Spinal cord (tissue), 9 donors: ENCODE measurements at regions not wholly inside any gene's neighbourhood (a gene's known extent, or its start where the extent isn't known, plus 50 kb on each side); places are given as distances from the start of the nearest gene placed in this dataset.
A peak's percentile ranks its signal among the peaks of the same experiment; 100 is the strongest.

ENCODE experiments used
- DNase-seq, 6 donors: peaks; one replicate each; pipeline versions ENCODE4 v3.0.0 to v3.0.0-alpha.2; 2013 to 2015; ENCODE audit warnings: low spot score in 6 of 6, low read depth in 4 of 6
- H3K27ac ChIP-seq: one replicate; pipeline ENCODE4 v1.5.1; 2013; ENCODE audit warnings: low read depth, low read length, control low read depth
- H3K27me3 ChIP-seq: one replicate; pipeline ENCODE4 v1.6.1; 2013; ENCODE audit warnings: low read length; ENCODE audit not compliant: control insufficient read depth, insufficient read depth
- H3K36me3 ChIP-seq: one replicate; pipeline ENCODE4 v1.6.1; 2013; ENCODE audit warnings: low read length; ENCODE audit not compliant: control insufficient read depth, insufficient read depth
- H3K4me1 ChIP-seq: one replicate; pipeline ENCODE4 v1.6.1; 2013; ENCODE audit warnings: low read length; ENCODE audit not compliant: control insufficient read depth, insufficient read depth
- H3K4me3 ChIP-seq: one replicate; pipeline ENCODE4 v1.5.1; 2013; ENCODE audit warnings: low read depth, low read length, control low read depth
- H3K9me3 ChIP-seq: one replicate; pipeline ENCODE4 v1.6.1; 2013; ENCODE audit warnings: low read length; ENCODE audit not compliant: control insufficient read depth, insufficient read depth
- WGBS: methylation state at CpG from one replicate; pipeline ENCODE4 v1.1.5; 2013; ENCODE audit warnings: missing lambda C conversion rate; ENCODE audit not compliant: insufficient coverage; 5-methylcytosine and 5-hydroxymethylcytosine counted together
- donor health status: healthy.

DNA sequence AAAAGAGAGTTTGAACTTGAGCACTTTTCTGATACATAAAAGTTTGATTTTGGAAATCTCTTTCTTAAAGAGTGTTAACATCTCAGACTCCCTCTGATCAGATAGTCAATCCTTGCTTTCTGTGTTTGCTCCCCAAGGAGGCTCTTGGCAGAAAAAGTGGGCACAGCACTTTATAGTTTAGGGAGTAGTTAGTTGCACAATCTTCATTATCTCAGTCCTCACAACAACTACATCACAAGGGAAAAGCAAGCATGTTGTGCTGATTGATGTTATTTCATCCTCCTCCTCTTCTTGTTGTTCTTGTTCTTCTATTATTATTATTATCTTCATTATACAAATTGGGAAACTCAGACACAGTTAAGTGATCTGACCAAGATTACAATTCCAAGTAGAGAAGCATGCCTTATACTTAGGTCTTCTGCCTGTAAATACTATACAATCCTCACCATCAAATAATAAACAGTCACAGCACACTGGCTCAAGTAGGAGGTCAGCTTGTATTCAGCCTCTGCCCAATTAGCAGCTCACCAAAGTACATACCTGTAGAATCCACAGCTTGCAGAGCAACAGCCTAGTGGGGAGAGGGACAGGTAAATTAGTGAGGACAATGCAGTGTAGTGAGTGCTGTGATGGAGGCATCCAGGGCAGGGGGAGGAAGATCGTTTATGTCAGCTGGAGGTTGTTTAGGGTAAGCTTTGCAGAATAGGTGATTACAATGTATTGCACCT, 304.1 kb upstream of the MME start:
- Histone ChIP-seq H3K36me3 (no peaks in the 10 kb centered on the region), H3K27me3 (no peaks in the 10 kb centered on the region), H3K27ac (no peak overlapping the region), H3K9me3 (no peaks in the 10 kb centered on the region), H3K4me3 (no peak overlapping the region), H3K4me1 (no peaks in the 10 kb centered on the region)
- 0% methylated on average over 1 of the region's 1 CpG for WGBS
- no peak for DNase-seq

DNA sequence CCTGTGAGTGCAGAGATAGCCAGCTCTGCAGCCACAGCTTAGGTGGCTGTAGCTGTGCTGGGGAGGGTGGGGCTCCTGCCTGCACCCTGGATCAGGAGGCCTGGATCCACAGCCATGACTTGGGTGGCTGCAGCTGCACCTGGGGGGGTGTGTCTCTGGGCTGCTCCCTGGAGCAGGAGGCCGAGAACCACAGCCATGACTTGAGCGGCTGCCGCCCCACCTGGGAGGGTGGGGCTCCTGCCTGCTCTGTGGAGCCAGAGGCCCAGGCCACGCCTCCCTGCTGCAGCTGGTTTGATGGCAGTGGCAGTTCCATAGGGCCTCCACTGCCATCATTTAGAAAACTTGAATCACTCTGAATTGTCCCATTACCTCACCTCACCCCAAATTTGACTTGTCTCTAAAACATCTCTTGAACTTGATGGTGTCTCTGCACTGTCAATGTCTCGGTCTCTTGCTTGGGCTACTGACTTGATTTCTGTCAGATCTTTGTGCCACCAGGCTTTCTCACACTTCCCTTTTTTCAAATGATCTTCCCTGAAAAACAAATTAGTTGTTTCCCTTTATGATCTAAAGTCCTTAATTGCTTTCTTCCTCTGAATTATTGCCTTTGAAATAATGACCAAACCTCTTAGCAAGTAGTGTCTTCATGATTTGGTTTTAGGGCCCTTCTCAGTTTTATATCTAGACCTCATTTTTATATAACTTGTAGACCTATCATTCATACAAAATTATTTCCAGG, 313.2 kb upstream of the MME start:
- 97% methylated on average over 5 of the region's 5 CpGs for WGBS
- no peak overlapping the region for H3K27ac ChIP-seq
- H3K4me3 ChIP-seq = no peak overlapping the region
- no peak for DNase-seq
- no peaks in the 10 kb centered on the region for H3K4me1 ChIP-seq
- H3K9me3 ChIP-seq = no peaks in the 10 kb centered on the region
- no peaks in the 10 kb centered on the region for H3K27me3 ChIP-seq
- no peaks in the 10 kb centered on the region for H3K36me3 ChIP-seq

DNA sequence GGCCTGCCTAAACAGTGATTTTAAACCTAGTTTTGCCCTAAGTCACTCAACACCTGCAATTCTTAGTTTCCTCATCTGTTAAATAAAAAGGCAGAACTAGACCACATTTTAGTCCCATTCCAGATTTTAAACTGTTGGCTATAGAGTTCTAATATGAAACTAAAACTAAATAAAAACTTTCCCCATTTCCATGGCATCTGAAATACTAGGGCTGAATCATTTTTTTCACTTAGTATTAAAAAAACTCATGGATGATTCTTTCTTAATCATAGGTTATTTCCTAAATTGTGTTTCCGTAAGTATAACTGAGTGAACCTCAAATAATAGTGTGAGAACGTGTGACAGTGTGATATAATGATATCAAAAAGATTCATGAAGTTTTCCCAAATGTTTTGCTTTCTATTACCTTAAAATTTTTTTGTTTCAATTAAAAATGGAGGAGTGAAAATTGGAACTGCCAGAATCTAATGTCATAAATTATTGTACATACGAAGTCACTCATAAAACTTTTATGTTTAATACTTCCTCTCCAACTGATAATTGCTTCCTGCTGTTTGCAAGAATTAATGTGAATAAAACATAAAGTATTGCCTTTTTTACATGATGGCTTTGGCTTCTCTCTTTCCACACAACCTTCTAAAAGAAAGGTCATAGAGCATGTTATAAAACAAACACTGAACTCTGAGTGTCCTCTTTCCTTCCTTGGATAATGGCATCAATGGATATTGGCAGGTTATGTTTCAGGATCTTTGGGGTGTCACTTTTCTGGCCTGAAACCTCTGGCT, 315.1 kb upstream of the MME start:
- Histone ChIP-seq H3K4me3 (no peak overlapping the region), H3K36me3 (no peaks in the 10 kb centered on the region), H3K27ac (no peak overlapping the region), H3K27me3 (no peaks in the 10 kb centered on the region), H3K9me3 (no peaks in the 10 kb centered on the region), H3K4me1 (no peaks in the 10 kb centered on the region)
- no CpG with 5 or more reads among the region's 3 CpGs for WGBS
- DNase-seq = no peak

DNA sequence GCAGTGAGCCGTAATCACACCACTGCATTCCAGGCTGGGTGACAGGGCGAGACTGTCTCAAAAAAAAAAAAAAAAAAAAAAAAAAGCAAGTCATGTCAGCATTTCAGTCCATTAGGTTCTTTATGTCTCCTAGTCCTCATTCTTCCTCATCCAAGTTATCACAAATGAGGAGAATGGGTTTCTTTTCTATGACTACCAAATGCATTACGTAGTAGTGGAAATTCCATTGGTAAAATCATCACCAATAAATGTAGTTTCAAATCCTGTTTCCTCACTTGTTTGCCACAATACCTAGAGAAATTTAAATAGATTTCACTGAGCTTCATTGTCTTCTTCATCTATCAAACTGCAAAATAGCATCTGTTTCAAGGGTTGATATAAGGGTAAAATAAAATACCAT, 317.6 kb upstream of the MME start:
- Histone ChIP-seq H3K4me1 (no peaks in the 10 kb centered on the region), H3K27me3 (no peaks in the 10 kb centered on the region), H3K36me3 (no peaks in the 10 kb centered on the region), H3K4me3 (no peak overlapping the region), H3K27ac (no peak overlapping the region), H3K9me3 (no peaks in the 10 kb centered on the region)
- WGBS = no CpG with 5 or more reads among the region's 3 CpGs
- no peak for DNase-seq

DNA sequence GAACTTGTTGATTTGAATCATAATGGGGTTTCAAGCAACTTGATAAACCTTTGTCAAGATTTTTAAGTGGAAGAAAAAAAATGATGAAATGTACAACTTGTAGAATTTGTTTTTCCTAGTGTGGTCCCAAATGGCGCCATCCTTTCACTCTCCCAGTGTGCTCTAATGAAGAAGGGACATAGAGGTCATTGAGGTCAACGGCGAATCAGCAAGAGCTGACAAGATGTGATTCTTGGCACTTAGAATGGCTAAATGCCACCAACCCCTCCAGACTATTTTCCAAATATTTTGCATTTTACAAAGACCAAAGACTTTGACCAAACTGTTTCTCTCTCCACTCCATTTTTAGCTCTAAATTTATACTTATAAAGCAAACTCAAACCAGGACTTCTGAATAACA, 320.2 kb upstream of the MME start:
- Histone ChIP-seq H3K9me3 (no peaks in the 10 kb centered on the region), H3K36me3 (no peaks in the 10 kb centered on the region), H3K27ac (no peak overlapping the region), H3K4me3 (no peak overlapping the region), H3K27me3 (no peaks in the 10 kb centered on the region), H3K4me1 (no peaks in the 10 kb centered on the region)
- peak in 1 of 6 donors; percentile 15 for DNase-seq
- WGBS = 90% methylated on average over 2 of the region's 3 CpGs

DNA sequence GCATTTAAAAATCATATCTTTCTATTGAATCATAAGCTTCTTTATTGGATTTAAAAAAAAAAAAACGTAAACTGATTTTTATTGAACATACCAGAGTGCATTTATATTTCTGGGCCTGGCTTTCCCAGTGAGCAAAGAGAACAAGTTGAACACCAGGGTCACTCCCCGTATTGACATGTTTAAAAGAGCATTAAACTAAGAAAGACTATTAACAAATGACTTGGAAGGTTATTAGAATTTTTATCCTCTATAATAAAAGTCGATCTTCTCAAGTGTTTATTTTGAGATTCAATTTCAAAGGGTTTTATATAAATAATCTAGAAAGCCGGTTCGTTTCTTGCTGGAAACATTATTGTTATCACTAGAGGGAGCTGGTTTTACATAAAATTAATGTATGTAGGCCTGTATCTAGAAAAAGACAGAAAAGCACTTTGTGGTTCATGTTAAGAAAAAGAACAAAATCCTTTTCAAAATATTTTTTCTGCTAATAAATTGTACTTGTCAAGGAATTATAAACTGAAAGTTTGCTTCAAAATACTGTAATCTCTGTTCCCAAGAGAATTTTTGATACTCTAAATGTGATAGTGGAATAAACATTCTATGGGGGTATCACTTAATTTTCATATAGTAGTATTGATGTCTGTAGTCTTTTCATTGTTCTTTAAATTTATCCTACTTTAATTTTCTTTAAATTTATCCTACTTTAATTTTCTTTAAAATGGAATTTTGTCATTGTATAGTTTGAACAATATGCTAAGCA, 321.8 kb upstream of the MME start:
- WGBS = no CpG with 5 or more reads among the region's 5 CpGs
- Histone ChIP-seq H3K9me3 (no peaks in the 10 kb centered on the region), H3K4me3 (no peak overlapping the region), H3K36me3 (no peaks in the 10 kb centered on the region), H3K4me1 (no peaks in the 10 kb centered on the region), H3K27me3 (no peaks in the 10 kb centered on the region), H3K27ac (no peak overlapping the region)
- peak in 5 of 6 donors; percentile 12 to 78 (median 15) for DNase-seq

DNA sequence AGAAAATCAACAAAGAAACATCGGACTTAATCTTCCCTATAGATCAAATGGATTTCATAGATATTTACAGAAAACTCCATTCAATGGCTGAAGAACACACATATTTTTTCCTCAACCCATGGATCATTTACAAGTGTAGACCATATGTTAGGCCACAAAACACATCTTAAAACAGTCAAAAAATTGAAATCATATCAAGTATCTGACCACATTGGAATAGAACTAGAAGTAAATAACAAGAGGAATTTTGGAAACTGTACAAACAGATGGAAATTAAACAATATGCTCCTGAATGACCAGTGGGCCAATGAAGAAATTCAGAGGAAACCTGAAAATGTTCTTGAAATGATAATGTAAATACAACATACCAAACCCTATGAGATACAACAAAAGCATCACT, 323.1 kb upstream of the GPR149 start:
- no peak overlapping the region for H3K27ac ChIP-seq
- WGBS = no CpG with 5 or more reads among the region's 1 CpG
- H3K4me3 ChIP-seq = no peak overlapping the region
- no peaks in the 10 kb centered on the region for H3K27me3 ChIP-seq
- no peaks in the 10 kb centered on the region for H3K9me3 ChIP-seq
- no peak for DNase-seq
- no peaks in the 10 kb centered on the region for H3K4me1 ChIP-seq
- H3K36me3 ChIP-seq = no peaks in the 10 kb centered on the region

DNA sequence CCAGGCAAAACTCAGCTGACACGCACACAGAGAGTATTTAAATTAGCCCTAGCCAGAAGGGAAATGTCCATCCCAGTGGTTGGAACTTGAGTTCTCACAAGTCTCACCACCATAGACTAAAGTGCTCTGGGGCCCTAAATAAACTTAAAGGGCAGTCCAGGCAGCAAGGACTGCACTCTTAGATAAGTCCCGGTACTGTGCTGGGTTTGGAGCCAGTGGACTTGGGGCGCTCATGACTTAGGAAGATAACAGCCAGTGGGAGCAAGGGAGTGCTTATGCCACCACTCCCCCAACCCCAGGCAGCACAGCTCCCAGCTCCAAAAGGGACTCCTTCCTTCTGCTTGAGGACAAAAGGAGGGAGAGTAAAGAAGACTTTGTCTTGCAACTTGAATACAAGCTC, 319.5 kb upstream of the GPR149 start:
- Histone ChIP-seq H3K27me3 (no peaks in the 10 kb centered on the region), H3K36me3 (no peaks in the 10 kb centered on the region)
- 90% methylated on average over 2 of the region's 3 CpGs for WGBS

DNA sequence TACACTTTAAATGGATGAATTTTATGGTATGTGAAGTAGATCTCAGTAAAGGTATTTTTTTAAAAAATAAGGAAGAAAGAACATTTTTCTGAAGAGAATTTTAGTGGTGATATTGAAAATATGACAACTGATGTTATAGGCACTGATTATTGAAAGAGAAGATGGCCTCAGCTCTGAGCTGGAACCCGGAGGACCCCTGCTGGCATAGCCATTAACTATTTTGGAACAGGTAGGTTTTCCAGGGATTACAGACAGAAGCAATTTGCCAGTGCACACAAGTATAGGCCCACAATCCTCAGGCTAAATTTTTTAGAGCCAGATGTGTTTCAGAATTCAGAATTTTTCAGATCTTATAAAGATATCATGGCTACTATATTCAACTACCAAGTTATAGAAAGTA, 315.9 kb upstream of the GPR149 start:
- 63% methylated on average over 1 of the region's 1 CpG for WGBS
- Histone ChIP-seq H3K27me3 (no peaks in the 10 kb centered on the region), H3K27ac (no peak overlapping the region), H3K4me1 (no peaks in the 10 kb centered on the region), H3K9me3 (peaks cover 2% of the 10 kb centered on the region), H3K36me3 (no peaks in the 10 kb centered on the region), H3K4me3 (no peak overlapping the region)
- peak in 1 of 6 donors; percentile 9 for DNase-seq

More for the DNA sequence above, 319.5 kb upstream of the GPR149 start:
- DNase-seq = no peak
- Histone ChIP-seq H3K9me3 (no peaks in the 10 kb centered on the region), H3K4me3 (no peak overlapping the region), H3K27ac (no peak overlapping the region), H3K4me1 (no peaks in the 10 kb centered on the region)
